Thoracic aorta (tissue), 2 donors: ENCODE measurements at regions not wholly inside any gene's neighbourhood (a gene's known extent, or its start where the extent isn't known, plus 50 kb on each side); places are given as distances from the start of the nearest gene placed in this dataset.

Source experiments
- ATAC-seq: fragments of 150-250 bp; one replicate; pipeline ENCODE4 v1.8.0; 2017; ENCODE audit warnings: low read depth; ENCODE audit not compliant: insufficient number of reproducible peaks, low FRiP score
- DNase-seq: peaks from one replicate; pipeline ENCODE4 v3.0.0-alpha.2; 2020; ENCODE audit warnings: low spot score
- H3K27ac ChIP-seq, 2 donors: fragments of 200-600 bp; sonication (generic); 1 replicate in 1 of 2; 2 replicates in 1 of 2; pipeline ENCODE4 v1.5.1; 2016; ENCODE audit warnings: mild to moderate bottlenecking in 2 of 2, moderate library complexity in 2 of 2
- H3K27me3 ChIP-seq: fragments of 200-600 bp; sonication (generic); replicated peaks from 2 replicates; pipeline ENCODE4 v1.6.0; 2016; ENCODE audit warnings: mild to moderate bottlenecking; ENCODE audit not compliant: insufficient read depth
- H3K36me3 ChIP-seq: fragments of 200-600 bp; sonication (generic); one replicate; pipeline ENCODE4 v1.5.1; 2016
- H3K4me1 ChIP-seq, 2 donors: fragments of 200-600 bp; sonication (generic); 1 replicate in 1 of 2; 2 replicates in 1 of 2; pipeline versions ENCODE4 v1.5.1 to v1.6.0; 2016; ENCODE audit warnings: low read depth in 2 of 2, mild to moderate bottlenecking in 1 of 2; ENCODE audit not compliant: control insufficient read depth in 1 of 2
- H3K4me3 ChIP-seq: fragments of 200-600 bp; sonication (generic); 2 replicates; pipeline ENCODE4 v1.5.1; 2016; ENCODE audit warnings: mild to moderate bottlenecking
- H3K9me3 ChIP-seq: fragments of 200-600 bp; sonication (generic); 2 replicates; pipeline ENCODE4 v1.5.1; 2016
- CTCF ChIP-seq: fragments of 200-600 bp; sonication (generic); IDR thresholded peaks from one replicate; pipeline ENCODE4 v1.5.1; 2019; ENCODE audit warnings: antibody characterized with exemption

GRCh38 chr15:61314427-61314826 is 85.3 kb upstream of the RORA start:
- Histone ChIP-seq H3K4me1 (no peaks in the 10 kb centered on the region), H3K9me3 (no peaks in the 10 kb centered on the region), H3K4me3 (no peak overlapping the region), H3K27me3 (no peaks in the 10 kb centered on the region), H3K36me3 (no peaks in the 10 kb centered on the region), H3K27ac (no peak overlapping the region)
- no peak for ATAC-seq
- TF ChIP-seq CTCF = no peak
- no peak for DNase-seq

- H3K4me3 ChIP-seq = no peak overlapping the region
- H3K27ac ChIP-seq = no peak overlapping the region
- H3K36me3 ChIP-seq = no peaks in the 10 kb centered on the region
- DNase-seq (no peak), ATAC-seq (no peak)
- TF ChIP-seq CTCF = no peak
- no peaks in the 10 kb centered on the region for H3K27me3 ChIP-seq
- no peaks in the 10 kb centered on the region for H3K9me3 ChIP-seq
- no peaks in the 10 kb centered on the region for H3K4me1 ChIP-seq
Measured at GRCh38 chr15:61309617-61310016, 80.5 kb upstream of the RORA start.

- no peak for ATAC-seq
- H3K9me3 ChIP-seq = no peaks in the 10 kb centered on the region
- no peaks in the 10 kb centered on the region for H3K36me3 ChIP-seq
- H3K4me3 ChIP-seq = no peak overlapping the region
- H3K27ac ChIP-seq = no peak overlapping the region
- H3K27me3 ChIP-seq = no peaks in the 10 kb centered on the region
- TF ChIP-seq CTCF = no peak
- no peak for DNase-seq
- H3K4me1 ChIP-seq = no peaks in the 10 kb centered on the region
Measured at GRCh38 chr15:61309031-61309511, 80.0 kb upstream of the RORA start.

- no peak for DNase-seq
- no peaks in the 10 kb centered on the region for H3K36me3 ChIP-seq
- H3K9me3 ChIP-seq = no peaks in the 10 kb centered on the region
- no peak overlapping the region for H3K4me3 ChIP-seq
- no peak for ATAC-seq
- H3K27me3 ChIP-seq = no peaks in the 10 kb centered on the region
- no peak overlapping the region for H3K27ac ChIP-seq
- TF ChIP-seq CTCF = no peak
- H3K4me1 ChIP-seq = no peaks in the 10 kb centered on the region
Measured at GRCh38 chr15:61308437-61308836, 79.3 kb upstream of the RORA start.

GRCh38 chr15:61307474-61307873 is 78.4 kb upstream of the RORA start:
- Histone ChIP-seq H3K36me3 (no peaks in the 10 kb centered on the region), H3K27me3 (no peaks in the 10 kb centered on the region), H3K4me3 (no peak overlapping the region), H3K27ac (no peak overlapping the region), H3K9me3 (no peaks in the 10 kb centered on the region), H3K4me1 (no peaks in the 10 kb centered on the region)
- ATAC-seq (no peak), DNase-seq (no peak)
- TF ChIP-seq CTCF = no peak
